ENCODE measurements at regions not wholly inside any gene's neighbourhood (a gene's known extent, or its start where the extent isn't known, plus 50 kb on each side); places are given as distances from the start of the nearest gene placed in this dataset.

- TF ChIP-seq CTCF (IDR thresholded peaks at IDR 0.05) (no peak), POLR2A (IDR thresholded peaks at IDR 0.05) (no peak), POLR2AphosphoS5 (IDR thresholded peaks at IDR 0.05) (no peak)
- no peaks in the 10 kb centered on the region for H3K9me3 ChIP-seq
- H3K27me3 ChIP-seq: no peaks in the 10 kb centered on the region
- peaks cover 4% of the 10 kb centered on the region for H3K36me3 ChIP-seq
- DNase-seq (ENCODE audit: low spot score in 2 of 2): no peak
- no peak overlapping the region for H3K27ac ChIP-seq
- H3K4me3 ChIP-seq: no peak overlapping the region
- no peaks in the 10 kb centered on the region for H3K4me1 ChIP-seq
- intact Hi-C loops (cut with DNase I; ENCODE audit: low total_unique reads): no loop called here
These were observed 618.9 kb upstream of the SLC39A10 start for GRCh38 chr2:195038153-195038552.

GRCh38 chr2:195037045-195037444 is 620.0 kb upstream of the SLC39A10 start:
- no peaks in the 10 kb centered on the region for H3K9me3 ChIP-seq
- H3K36me3 ChIP-seq: peaks cover 4% of the 10 kb centered on the region
- no peaks in the 10 kb centered on the region for H3K27me3 ChIP-seq
- H3K4me1 ChIP-seq: no peaks in the 10 kb centered on the region
- no peak overlapping the region for H3K27ac ChIP-seq
- H3K4me3 ChIP-seq: no peak overlapping the region
- DNase-seq (ENCODE audit: low spot score in 2 of 2): no peak
- no peak for TF ChIP-seq CTCF (IDR thresholded peaks at IDR 0.05)
- TF ChIP-seq POLR2AphosphoS5 (IDR thresholded peaks at IDR 0.05): no peak
- TF ChIP-seq POLR2A (IDR thresholded peaks at IDR 0.05): no peak
- intact Hi-C loops (cut with DNase I; ENCODE audit: low total_unique reads): no loop called here

GRCh38 chr2:195031411-195031810 is 625.6 kb upstream of the SLC39A10 start:
- H3K9me3 ChIP-seq: no peaks in the 10 kb centered on the region
- H3K27ac ChIP-seq: no peak overlapping the region
- no peak for DNase-seq (ENCODE audit: low spot score in 2 of 2)
- intact Hi-C loops (cut with DNase I; ENCODE audit: low total_unique reads): no loop called here
- no peaks in the 10 kb centered on the region for H3K36me3 ChIP-seq
- H3K4me3 ChIP-seq: no peak overlapping the region
- H3K27me3 ChIP-seq: no peaks in the 10 kb centered on the region
- no peaks in the 10 kb centered on the region for H3K4me1 ChIP-seq
- TF ChIP-seq POLR2A (IDR thresholded peaks at IDR 0.05) (no peak), POLR2AphosphoS5 (IDR thresholded peaks at IDR 0.05) (no peak), CTCF (IDR thresholded peaks at IDR 0.05) (no peak)

- H3K36me3 ChIP-seq: no peaks in the 10 kb centered on the region
- no peaks in the 10 kb centered on the region for H3K4me1 ChIP-seq
- H3K9me3 ChIP-seq: no peaks in the 10 kb centered on the region
- H3K27ac ChIP-seq: no peak overlapping the region
- intact Hi-C loops (cut with DNase I; ENCODE audit: low total_unique reads): no loop called here
- no peak overlapping the region for H3K4me3 ChIP-seq
- no peak for TF ChIP-seq POLR2AphosphoS5 (IDR thresholded peaks at IDR 0.05)
- TF ChIP-seq POLR2A (IDR thresholded peaks at IDR 0.05): no peak
- TF ChIP-seq CTCF (IDR thresholded peaks at IDR 0.05): no peak
- no peak for DNase-seq (ENCODE audit: low spot score in 2 of 2)
- no peaks in the 10 kb centered on the region for H3K27me3 ChIP-seq
These were observed 627.0 kb upstream of the SLC39A10 start for GRCh38 chr2:195029804-195030654.

- TF ChIP-seq CTCF (IDR thresholded peaks at IDR 0.05): no peak
- no peak for TF ChIP-seq POLR2A (IDR thresholded peaks at IDR 0.05)
- no peak for TF ChIP-seq POLR2AphosphoS5 (IDR thresholded peaks at IDR 0.05)
- no peaks in the 10 kb centered on the region for H3K36me3 ChIP-seq
- H3K27me3 ChIP-seq: no peaks in the 10 kb centered on the region
- H3K27ac ChIP-seq: no peak overlapping the region
- intact Hi-C loops (cut with DNase I; ENCODE audit: low total_unique reads): no loop called here
- no peaks in the 10 kb centered on the region for H3K4me1 ChIP-seq
- H3K4me3 ChIP-seq: no peak overlapping the region
- DNase-seq (ENCODE audit: low spot score in 2 of 2): no peak
- no peaks in the 10 kb centered on the region for H3K9me3 ChIP-seq
These were observed 629.1 kb upstream of the SLC39A10 start for GRCh38 chr2:195027947-195028346.

Measured in breast epithelium (tissue), 4 donors.